ENCODE measurements at regions not wholly inside any gene's neighbourhood (a gene's known extent, or its start where the extent isn't known, plus 50 kb on each side); places are given as distances from the start of the nearest gene placed in this dataset.

GRCh38 chr1:177488722-177489121 lies 318.0 kb downstream of the BRINP2 start:
- TF ChIP-seq CTCF (IDR thresholded peaks at IDR 0.05) (no peak), POLR2A (IDR thresholded peaks at IDR 0.05) (no peak), POLR2AphosphoS5 (IDR thresholded peaks at IDR 0.05) (no peak), EP300 (IDR thresholded peaks at IDR 0.05) (no peak)
